ENCODE measurements at regions not wholly inside any gene's neighbourhood (a gene's known extent, or its start where the extent isn't known, plus 50 kb on each side); places are given as distances from the start of the nearest gene placed in this dataset.

GRCh38 chr12:127301876-127302275 is 965.1 kb upstream of the TMEM132C start (continued):
- TF ChIP-seq E2F6 (IDR thresholded peaks at IDR 0.05): no peak
